Testis (tissue), 2 donors: ENCODE measurements at regions not wholly inside any gene's neighbourhood (a gene's known extent, or its start where the extent isn't known, plus 50 kb on each side); places are given as distances from the start of the nearest gene placed in this dataset.

Experiments used
- POLR2A ChIP-seq: fragments of 450-650 bp; IDR thresholded peaks from one replicate; pipeline ENCODE4 v1.6.1; 2017; ENCODE audit warnings: antibody characterized with exemption, mild to moderate bottlenecking, moderate library complexity
- TF ChIP-seq, protein P1 (sequence below), 3 experiments: fragments of 450-650 bp in 2 of 3; fragments of 200-600 bp in 1 of 3; sonication (generic) in 1 of 3; IDR thresholded peaks; one replicate each; pipeline ENCODE4 v1.5.1; 2016 to 2019; ENCODE audit warnings: antibody characterized with exemption in 3 of 3, mild to moderate bottlenecking in 2 of 3, moderate library complexity in 1 of 3

- TF ChIP-seq POLR2A = no peak
- TF ChIP-seq, protein P1, sequence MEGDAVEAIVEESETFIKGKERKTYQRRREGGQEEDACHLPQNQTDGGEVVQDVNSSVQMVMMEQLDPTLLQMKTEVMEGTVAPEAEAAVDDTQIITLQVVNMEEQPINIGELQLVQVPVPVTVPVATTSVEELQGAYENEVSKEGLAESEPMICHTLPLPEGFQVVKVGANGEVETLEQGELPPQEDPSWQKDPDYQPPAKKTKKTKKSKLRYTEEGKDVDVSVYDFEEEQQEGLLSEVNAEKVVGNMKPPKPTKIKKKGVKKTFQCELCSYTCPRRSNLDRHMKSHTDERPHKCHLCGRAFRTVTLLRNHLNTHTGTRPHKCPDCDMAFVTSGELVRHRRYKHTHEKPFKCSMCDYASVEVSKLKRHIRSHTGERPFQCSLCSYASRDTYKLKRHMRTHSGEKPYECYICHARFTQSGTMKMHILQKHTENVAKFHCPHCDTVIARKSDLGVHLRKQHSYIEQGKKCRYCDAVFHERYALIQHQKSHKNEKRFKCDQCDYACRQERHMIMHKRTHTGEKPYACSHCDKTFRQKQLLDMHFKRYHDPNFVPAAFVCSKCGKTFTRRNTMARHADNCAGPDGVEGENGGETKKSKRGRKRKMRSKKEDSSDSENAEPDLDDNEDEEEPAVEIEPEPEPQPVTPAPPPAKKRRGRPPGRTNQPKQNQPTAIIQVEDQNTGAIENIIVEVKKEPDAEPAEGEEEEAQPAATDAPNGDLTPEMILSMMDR (IDR thresholded peaks at IDR 0.05) = no peak
These were observed 245.1 kb downstream of the UTP18 start for GRCh38 chr17:51505450-51505849.
